Astrocyte of the spinal cord (primary cell): ENCODE measurements at regions not wholly inside any gene's neighbourhood (a gene's known extent, or its start where the extent isn't known, plus 50 kb on each side); places are given as distances from the start of the nearest gene placed in this dataset.

ENCODE experiments used
- DNase-seq: peaks from one replicate; pipeline ENCODE4 v3.0.0; 2011; ENCODE audit warnings: low read depth, low spot score
- H3K4me3 ChIP-seq: 2 replicates; pipeline ENCODE4 v1.5.1; 2011; ENCODE audit warnings: low read depth, mild to moderate bottlenecking, low read length, moderate library complexity
- CTCF ChIP-seq: IDR thresholded peaks from 2 replicates; pipeline ENCODE4 v1.5.1; 2012; ENCODE audit warnings: low read depth, mild to moderate bottlenecking, low read length, inconsistent platforms
- in situ Hi-C: cut with HindIII; loops from 2 replicates; pipeline ENCODE4 v1.10.0; 2017; ENCODE audit warnings: low sequenced_read_pairs

GRCh38 chr9:27785714-27786100 lies 212.4 kb upstream of the C9orf72 start:
- TF ChIP-seq CTCF, result no peak
- DNase-seq, result peak; percentile 59
- no peak overlapping the region for H3K4me3 ChIP-seq
- in situ Hi-C loops, result no loop called here

GRCh38 chr9:27787891-27788290 lies 214.6 kb upstream of the C9orf72 start:
- no peak overlapping the region for H3K4me3 ChIP-seq
- peak; percentile 32 for TF ChIP-seq CTCF
- DNase-seq, result peak; percentile 13
- in situ Hi-C loops, result no loop called here

- in situ Hi-C loops, result no loop called here
- H3K4me3 ChIP-seq, result no peak overlapping the region
- TF ChIP-seq CTCF, result no peak
- peak; percentile 37 for DNase-seq
These were observed 218.0 kb upstream of the C9orf72 start for GRCh38 chr9:27791311-27791710.

GRCh38 chr9:27792971-27793689 lies 219.8 kb upstream of the C9orf72 start:
- DNase-seq, result no peak
- TF ChIP-seq CTCF, result no peak

GRCh38 chr9:27799326-27799725 lies 226.0 kb upstream of the C9orf72 start:
- in situ Hi-C loops, result no loop called here
- DNase-seq, result no peak
- TF ChIP-seq CTCF, result no peak
- no peak overlapping the region for H3K4me3 ChIP-seq

More at GRCh38 chr9:27792971-27793689, 219.8 kb upstream of the C9orf72 start:
- H3K4me3 ChIP-seq, result no peak overlapping the region
- in situ Hi-C loops, result no loop called here

GRCh38 chr9:27800159-27800558 lies 226.9 kb upstream of the C9orf72 start:
- in situ Hi-C loops, result no loop called here
- DNase-seq, result no peak
- H3K4me3 ChIP-seq, result no peak overlapping the region
- TF ChIP-seq CTCF, result no peak
